Effector memory CD4-positive, alpha-beta T cell (primary cell): ENCODE measurements at regions not wholly inside any gene's neighbourhood (a gene's known extent, or its start where the extent isn't known, plus 50 kb on each side); places are given as distances from the start of the nearest gene placed in this dataset.

Experiments used
- DNase-seq, 3 donors: peaks; one replicate each; pipeline ENCODE4 v3.0.0-alpha.2; 2020
- H3K27ac ChIP-seq: 2 replicates; pipeline ENCODE4 v1.7.0; 2013; ENCODE audit warnings: mild to moderate bottlenecking, low read length, moderate library complexity; ENCODE audit not compliant: insufficient read depth, poor library complexity, severe bottlenecking
- H3K27me3 ChIP-seq: replicated peaks from 2 replicates; pipeline ENCODE4 v1.7.0; 2013; ENCODE audit warnings: mild to moderate bottlenecking, low read length; ENCODE audit not compliant: insufficient read depth, control insufficient read depth, poor library complexity, severe bottlenecking
- H3K36me3 ChIP-seq: 2 replicates; pipeline ENCODE4 v1.7.0; 2013; ENCODE audit warnings: mild to moderate bottlenecking, low read length, moderate library complexity; ENCODE audit not compliant: control insufficient read depth, insufficient read depth
- H3K4me1 ChIP-seq: 2 replicates; pipeline ENCODE4 v1.7.0; 2013; ENCODE audit warnings: low read length, mild to moderate bottlenecking; ENCODE audit not compliant: control insufficient read depth, insufficient read depth, poor library complexity, severe bottlenecking
- H3K4me3 ChIP-seq: 2 replicates; pipeline ENCODE4 v1.7.0; 2013; ENCODE audit warnings: low read length, low read depth, mild to moderate bottlenecking; ENCODE audit not compliant: insufficient read depth, poor library complexity, severe bottlenecking
- H3K9me3 ChIP-seq: 2 replicates; pipeline ENCODE4 v1.7.0; 2013; ENCODE audit warnings: mild to moderate bottlenecking, low read length, moderate library complexity; ENCODE audit not compliant: control insufficient read depth

DNA sequence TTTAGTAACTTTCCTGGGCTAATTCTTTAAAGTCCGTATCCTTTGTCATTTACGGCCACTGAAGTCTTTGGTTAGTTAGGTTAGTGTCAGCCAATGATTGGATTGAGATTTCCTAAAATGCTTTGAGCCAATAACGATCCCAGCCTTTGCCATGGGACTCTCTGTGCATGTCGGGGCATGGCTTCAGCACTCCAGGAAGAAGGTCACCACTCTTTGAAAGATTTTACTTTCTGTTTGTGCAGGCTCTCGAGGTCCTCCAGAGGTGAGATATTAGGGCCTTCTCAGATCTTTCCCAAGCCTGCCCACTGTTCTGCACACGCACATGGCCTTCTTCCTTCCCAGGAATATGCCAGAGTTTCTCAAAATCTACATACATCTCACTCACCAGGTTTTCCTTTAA lies 153.7 kb upstream of the ARGLU1 start:
- DNase-seq, result no peak
- Histone ChIP-seq H3K36me3 (no peaks in the 10 kb centered on the region), H3K4me3 (no peak overlapping the region), H3K27ac (no peak overlapping the region), H3K27me3 (no peaks in the 10 kb centered on the region), H3K9me3 (no peaks in the 10 kb centered on the region), H3K4me1 (no peaks in the 10 kb centered on the region)

GRCh38 chr13:106714271-106714982 lies 146.5 kb upstream of the ARGLU1 start:
- DNase-seq, result no peak
- no peaks in the 10 kb centered on the region for H3K9me3 ChIP-seq
- no peaks in the 10 kb centered on the region for H3K27me3 ChIP-seq
- H3K36me3 ChIP-seq, result no peaks in the 10 kb centered on the region
- no peak overlapping the region for H3K27ac ChIP-seq
- H3K4me1 ChIP-seq, result no peaks in the 10 kb centered on the region
- no peak overlapping the region for H3K4me3 ChIP-seq

DNA sequence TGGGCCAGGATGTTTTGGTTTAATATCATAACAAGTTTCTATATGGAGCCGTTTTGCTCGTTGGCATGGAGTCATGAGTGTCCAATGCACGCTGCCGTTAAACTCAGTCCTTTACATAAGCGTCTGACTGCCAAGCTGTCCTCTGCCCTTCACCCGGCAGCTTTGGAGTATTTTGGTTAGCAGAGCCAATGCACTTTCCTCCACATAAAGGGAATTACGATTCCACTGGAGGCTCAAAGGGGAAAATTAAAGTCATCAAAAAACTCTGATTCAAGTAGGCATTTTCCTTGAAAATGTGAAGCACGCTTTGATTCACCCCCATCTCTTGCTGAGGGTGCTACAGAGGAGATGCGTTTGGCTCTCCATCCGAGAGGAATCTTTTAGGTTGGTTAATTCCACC lies 144.4 kb upstream of the ARGLU1 start:
- Histone ChIP-seq H3K27me3 (no peaks in the 10 kb centered on the region), H3K4me1 (no peaks in the 10 kb centered on the region), H3K27ac (no peak overlapping the region), H3K9me3 (no peaks in the 10 kb centered on the region), H3K36me3 (no peaks in the 10 kb centered on the region), H3K4me3 (no peak overlapping the region)
- DNase-seq, result no peak

DNA sequence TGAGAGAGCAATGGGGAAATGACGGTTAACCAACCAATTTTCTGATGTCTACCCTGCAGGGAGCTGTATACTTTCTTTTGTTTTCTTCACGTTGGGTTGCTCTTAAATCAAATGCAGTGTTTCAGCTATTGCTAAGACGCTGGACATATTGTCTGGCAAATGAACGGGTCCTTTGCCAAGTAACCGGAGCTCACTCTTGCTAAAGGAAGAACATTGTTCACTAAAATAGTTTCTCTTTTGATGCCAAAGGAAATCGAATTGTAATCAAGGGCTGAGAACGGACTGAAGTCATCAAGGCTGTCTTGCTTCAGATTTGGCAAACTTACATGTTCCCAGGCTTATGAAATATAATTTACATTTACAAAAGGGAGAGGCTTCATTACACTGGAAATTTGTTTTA lies 142.3 kb upstream of the ARGLU1 start:
- no peaks in the 10 kb centered on the region for H3K9me3 ChIP-seq
- no peak for DNase-seq
- H3K4me1 ChIP-seq, result no peaks in the 10 kb centered on the region
- H3K27me3 ChIP-seq, result no peaks in the 10 kb centered on the region
- H3K27ac ChIP-seq, result no peak overlapping the region
- H3K4me3 ChIP-seq, result no peak overlapping the region
- no peaks in the 10 kb centered on the region for H3K36me3 ChIP-seq

- DNase-seq, result no peak
- no peaks in the 10 kb centered on the region for H3K36me3 ChIP-seq
- H3K27me3 ChIP-seq, result no peaks in the 10 kb centered on the region
- H3K4me3 ChIP-seq, result no peak overlapping the region
- no peaks in the 10 kb centered on the region for H3K4me1 ChIP-seq
- H3K27ac ChIP-seq, result no peak overlapping the region
- H3K9me3 ChIP-seq, result no peaks in the 10 kb centered on the region
Observed at GRCh38 chr13:106709522-106709921, 141.6 kb upstream of the ARGLU1 start.

DNA sequence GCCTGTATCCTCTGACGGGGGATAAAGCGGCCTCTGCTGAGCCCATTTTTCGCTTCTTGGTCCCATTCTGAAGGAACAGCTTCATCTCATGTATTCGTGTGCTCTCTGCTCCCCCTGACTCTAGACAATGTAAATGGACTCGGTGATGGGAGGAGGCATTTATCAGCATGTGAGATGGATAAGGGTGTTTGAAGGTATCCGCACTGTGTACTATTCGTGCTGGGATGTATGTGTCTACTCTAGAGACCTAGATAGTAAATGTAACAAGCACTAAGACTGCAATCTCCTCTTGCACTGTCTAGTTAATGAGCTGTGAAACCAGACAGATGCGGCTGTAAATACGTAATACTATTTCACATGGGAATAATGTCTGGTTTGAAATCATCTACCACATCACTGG lies 134.6 kb upstream of the ARGLU1 start:
- DNase-seq, result no peak

DNA sequence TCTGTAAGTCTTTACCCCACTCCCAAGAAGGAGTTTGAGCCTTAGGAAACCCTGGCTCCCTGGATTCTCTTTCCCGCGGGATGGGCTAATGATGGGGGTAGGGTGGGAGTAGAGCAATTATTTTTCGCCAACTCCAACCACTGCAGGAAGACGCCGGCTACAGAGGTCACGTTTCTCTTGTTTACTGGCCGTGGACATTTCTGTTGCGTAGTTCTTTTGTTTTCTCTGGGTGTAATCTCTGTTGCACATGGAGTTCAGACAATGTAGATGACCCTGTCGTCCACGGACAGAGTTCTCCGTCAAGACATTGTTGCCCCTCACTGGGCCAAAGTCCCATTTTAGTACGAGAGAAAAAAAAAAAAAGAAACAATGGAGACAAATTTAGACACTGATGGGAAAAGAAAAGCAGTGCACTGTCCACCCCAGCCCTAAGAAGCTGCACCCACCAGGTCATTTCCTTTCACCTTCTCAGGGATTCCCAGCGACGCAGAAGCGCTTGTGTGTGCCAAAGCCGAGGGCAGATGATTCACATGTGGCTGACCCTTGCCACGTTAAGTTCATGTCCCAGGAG lies 133.9 kb upstream of the ARGLU1 start:
- Histone ChIP-seq H3K9me3 (no peaks in the 10 kb centered on the region), H3K4me3 (no peak overlapping the region), H3K4me1 (no peaks in the 10 kb centered on the region), H3K27ac (no peak overlapping the region), H3K36me3 (no peaks in the 10 kb centered on the region), H3K27me3 (no peaks in the 10 kb centered on the region)
- no peak for DNase-seq

More for the DNA sequence above, 134.6 kb upstream of the ARGLU1 start:
- H3K9me3 ChIP-seq, result no peaks in the 10 kb centered on the region
- H3K4me3 ChIP-seq, result no peak overlapping the region
- no peaks in the 10 kb centered on the region for H3K27me3 ChIP-seq
- H3K36me3 ChIP-seq, result no peaks in the 10 kb centered on the region
- no peak overlapping the region for H3K27ac ChIP-seq
- H3K4me1 ChIP-seq, result no peaks in the 10 kb centered on the region

GRCh38 chr13:106700439-106700838 lies 132.5 kb upstream of the ARGLU1 start:
- Histone ChIP-seq H3K4me1 (no peaks in the 10 kb centered on the region), H3K36me3 (no peaks in the 10 kb centered on the region), H3K27me3 (no peaks in the 10 kb centered on the region), H3K4me3 (no peak overlapping the region), H3K27ac (no peak overlapping the region), H3K9me3 (no peaks in the 10 kb centered on the region)
- no peak for DNase-seq

DNA sequence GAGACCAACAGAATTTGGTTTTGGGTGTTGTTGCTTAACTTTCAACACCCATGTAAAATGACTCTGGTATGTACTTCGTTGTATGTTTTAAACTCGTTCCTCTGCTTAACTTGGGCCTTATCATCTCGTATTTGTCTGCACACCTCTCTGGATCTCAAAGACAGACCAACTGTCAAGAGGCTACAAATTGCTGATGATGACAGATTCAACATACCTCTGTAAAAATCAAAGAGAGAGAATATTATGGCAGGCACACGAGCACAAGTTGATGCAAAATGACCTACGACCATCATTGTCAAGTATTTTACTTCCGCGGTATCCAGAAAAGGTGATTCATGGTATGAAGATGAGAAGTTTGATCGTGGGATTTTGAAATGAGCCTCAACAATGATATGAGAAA lies 132.1 kb upstream of the ARGLU1 start:
- DNase-seq, result no peak
- no peaks in the 10 kb centered on the region for H3K27me3 ChIP-seq
- H3K9me3 ChIP-seq, result no peaks in the 10 kb centered on the region
- H3K4me3 ChIP-seq, result no peak overlapping the region
- H3K36me3 ChIP-seq, result no peaks in the 10 kb centered on the region
- H3K27ac ChIP-seq, result no peak overlapping the region
- no peaks in the 10 kb centered on the region for H3K4me1 ChIP-seq

GRCh38 chr13:106699311-106699710 lies 131.4 kb upstream of the ARGLU1 start:
- no peak for DNase-seq
- no peaks in the 10 kb centered on the region for H3K9me3 ChIP-seq
- no peak overlapping the region for H3K4me3 ChIP-seq
- no peak overlapping the region for H3K27ac ChIP-seq
- H3K27me3 ChIP-seq, result no peaks in the 10 kb centered on the region
- H3K4me1 ChIP-seq, result no peaks in the 10 kb centered on the region
- H3K36me3 ChIP-seq, result no peaks in the 10 kb centered on the region
